Trophoblast cell (in vitro differentiated cells and primary cell): ENCODE measurements at regions not wholly inside any gene's neighbourhood (a gene's known extent, or its start where the extent isn't known, plus 50 kb on each side); places are given as distances from the start of the nearest gene placed in this dataset.

ENCODE experiments used
- DNase-seq, 2 donors: peaks; one replicate each; pipeline ENCODE4 v3.0.0-alpha.2; 2016
- H2AFZ ChIP-seq: 2 replicates; pipeline ENCODE4 v1.6.1; 2013; ENCODE audit warnings: low read length, moderate library complexity, mild to moderate bottlenecking; ENCODE audit not compliant: insufficient read depth, poor library complexity
- H2AK5ac ChIP-seq: 2 replicates; pipeline ENCODE4 v1.6.1; 2013; ENCODE audit warnings: mild to moderate bottlenecking, low read length
- H2BK120ac ChIP-seq: 2 replicates; pipeline ENCODE4 v1.6.1; 2013; ENCODE audit warnings: low read length, mild to moderate bottlenecking, moderate library complexity; ENCODE audit not compliant: insufficient read depth, poor library complexity
- H2BK12ac ChIP-seq: 2 replicates; pipeline ENCODE4 v1.6.1; 2013; ENCODE audit warnings: mild to moderate bottlenecking, low read length, moderate library complexity
- H2BK5ac ChIP-seq: 2 replicates; pipeline ENCODE4 v1.6.1; 2013; ENCODE audit warnings: low read length, low read depth, moderate library complexity, mild to moderate bottlenecking; ENCODE audit not compliant: poor library complexity
- H3K14ac ChIP-seq: 2 replicates; pipeline ENCODE4 v1.6.1; 2013; ENCODE audit warnings: mild to moderate bottlenecking, low read length
- H3K18ac ChIP-seq: 2 replicates; pipeline ENCODE4 v1.6.1; 2013; ENCODE audit warnings: mild to moderate bottlenecking, low read length
- H3K23ac ChIP-seq: 2 replicates; pipeline ENCODE4 v1.6.1; 2013; ENCODE audit warnings: low read length
- H3K27ac ChIP-seq: 2 replicates; pipeline ENCODE4 v1.5.1; 2013; ENCODE audit warnings: low read depth, mild to moderate bottlenecking, inconsistent platforms, low read length, moderate library complexity
- H3K27me3 ChIP-seq: 2 replicates; pipeline ENCODE4 v1.6.1; 2013; ENCODE audit warnings: inconsistent platforms, mild to moderate bottlenecking, low read length, moderate library complexity; ENCODE audit not compliant: insufficient read depth
- H3K36me3 ChIP-seq, 2 experiments: 1 replicate in 1 of 2; 2 replicates in 1 of 2; pipeline ENCODE4 v1.6.1; 2013; ENCODE audit warnings: low read length in 2 of 2, mild to moderate bottlenecking in 2 of 2, moderate library complexity in 1 of 2; ENCODE audit not compliant: insufficient read depth in 2 of 2, control insufficient read depth in 1 of 2
- H3K4ac ChIP-seq: 2 replicates; pipeline ENCODE4 v1.6.1; 2013; ENCODE audit warnings: low read depth, mild to moderate bottlenecking, low read length, moderate library complexity
- H3K4me1 ChIP-seq, 2 experiments: 1 replicate in 1 of 2; 2 replicates in 1 of 2; pipeline ENCODE4 v1.6.1; 2013; ENCODE audit warnings: low read length in 2 of 2, mild to moderate bottlenecking in 2 of 2, moderate library complexity in 1 of 2; ENCODE audit not compliant: insufficient read depth in 2 of 2, control insufficient read depth in 1 of 2
- H3K4me2 ChIP-seq: 2 replicates; pipeline ENCODE4 v1.6.1; 2013; ENCODE audit warnings: inconsistent platforms, mild to moderate bottlenecking, low read length, moderate library complexity
- H3K4me3 ChIP-seq: 2 replicates; pipeline ENCODE4 v1.5.1; 2013; ENCODE audit warnings: mild to moderate bottlenecking, low read depth, low read length, inconsistent platforms
- H3K79me1 ChIP-seq: one replicate; pipeline ENCODE4 v1.6.1; 2013; ENCODE audit warnings: low read length
- H3K79me2 ChIP-seq: 2 replicates; pipeline ENCODE4 v1.6.1; 2013; ENCODE audit warnings: low read length, mild to moderate bottlenecking; ENCODE audit not compliant: control insufficient read depth, insufficient read depth, poor library complexity
- H3K9ac ChIP-seq: 2 replicates; pipeline ENCODE4 v1.6.1; 2013; ENCODE audit warnings: mild to moderate bottlenecking, low read length
- H3K9me3 ChIP-seq: 2 replicates; pipeline ENCODE4 v1.6.1; 2013; ENCODE audit warnings: low read depth, mild to moderate bottlenecking, control low read depth, inconsistent platforms, low read length; ENCODE audit not compliant: insufficient read depth
- H4K12ac ChIP-seq: 2 replicates; pipeline ENCODE4 v1.6.1; 2013; ENCODE audit warnings: low read depth, mild to moderate bottlenecking, low read length, moderate library complexity
- H4K8ac ChIP-seq: 2 replicates; pipeline ENCODE4 v1.6.1; 2013; ENCODE audit warnings: low read depth, mild to moderate bottlenecking, low read length, moderate library complexity
- H4K91ac ChIP-seq: one replicate; pipeline ENCODE4 v1.6.1; 2013; ENCODE audit warnings: low read depth, mild to moderate bottlenecking, low read length, moderate library complexity
- WGBS: extraction: QIAGEN DNeasy Blood & Tissue Kit; methylation state at CpG from one replicate; pipeline ENCODE4 v1.1.7; 2013; ENCODE audit warnings: missing lambda C conversion rate; ENCODE audit not compliant: insufficient read length, insufficient coverage; ENCODE audit errors: extremely low coverage; 5-methylcytosine and 5-hydroxymethylcytosine counted together

GRCh38 chr18:41899535-41899934, 55.5 kb upstream of the PIK3C3 start:
- H2AK5ac ChIP-seq, result no peak overlapping the region
- no CpG with 5 or more reads among the region's 2 CpGs for WGBS

GRCh38 chr18:41893432-41893831, 61.6 kb upstream of the PIK3C3 start:
- Histone ChIP-seq H2AK5ac (no peak overlapping the region), H3K36me3 (no peaks in the 10 kb centered on the region), H3K27ac (no peak overlapping the region)

More at GRCh38 chr18:41899535-41899934, 55.5 kb upstream of the PIK3C3 start:
- Histone ChIP-seq H2BK120ac (no peak overlapping the region), H3K23ac (no peak overlapping the region), H3K4me2 (no peak overlapping the region), H4K8ac (no peak overlapping the region), H3K4ac (no peak overlapping the region), H3K79me1 (no peaks in the 10 kb centered on the region), H3K79me2 (no peaks in the 10 kb centered on the region), H2BK12ac (no peak overlapping the region), H3K14ac (no peak overlapping the region), H4K91ac (no peak overlapping the region), H3K9me3 (peaks cover 2% of the 10 kb centered on the region), H3K9ac (no peak overlapping the region), H3K4me3 (no peak overlapping the region), H3K36me3 (no peaks in the 10 kb centered on the region), H2AFZ (no peak overlapping the region), H3K27ac (no peak overlapping the region), H4K12ac (no peak overlapping the region), H3K18ac (no peak overlapping the region), H2BK5ac (no peak overlapping the region), H3K4me1 (no peaks in the 10 kb centered on the region), H3K27me3 (no peaks in the 10 kb centered on the region)
- no peak for DNase-seq

GRCh38 chr18:41887100-41887499, 67.9 kb upstream of the PIK3C3 start:
- no peak overlapping the region for H3K4ac ChIP-seq
- no peak overlapping the region for H2BK120ac ChIP-seq
- H3K27me3 ChIP-seq, result no peaks in the 10 kb centered on the region
- H3K9me3 ChIP-seq, result no peaks in the 10 kb centered on the region
- no peak overlapping the region for H4K91ac ChIP-seq
- no peak overlapping the region for H4K12ac ChIP-seq
- H2AFZ ChIP-seq, result no peak overlapping the region
- no peak overlapping the region for H3K14ac ChIP-seq
- no peak overlapping the region for H2BK12ac ChIP-seq
- H3K36me3 ChIP-seq, result no peaks in the 10 kb centered on the region
- no peak overlapping the region for H3K4me3 ChIP-seq
- H3K9ac ChIP-seq, result no peak overlapping the region
- no peak for DNase-seq
- H3K4me1 ChIP-seq, result no peaks in the 10 kb centered on the region
- no peak overlapping the region for H2AK5ac ChIP-seq
- no peak overlapping the region for H3K18ac ChIP-seq
- H3K79me1 ChIP-seq, result no peaks in the 10 kb centered on the region
- H3K79me2 ChIP-seq, result no peaks in the 10 kb centered on the region
- WGBS, result no CpG with 5 or more reads among the region's 1 CpG
- no peak overlapping the region for H4K8ac ChIP-seq
- no peak overlapping the region for H3K23ac ChIP-seq
- H3K27ac ChIP-seq, result no peak overlapping the region
- no peak overlapping the region for H2BK5ac ChIP-seq
- H3K4me2 ChIP-seq, result no peak overlapping the region

More at GRCh38 chr18:41893432-41893831, 61.6 kb upstream of the PIK3C3 start:
- H3K9ac ChIP-seq, result no peak overlapping the region
- H3K4ac ChIP-seq, result no peak overlapping the region
- H3K4me1 ChIP-seq, result no peaks in the 10 kb centered on the region
- H2BK12ac ChIP-seq, result no peak overlapping the region
- no peak overlapping the region for H4K91ac ChIP-seq
- H2BK5ac ChIP-seq, result no peak overlapping the region
- H2BK120ac ChIP-seq, result no peak overlapping the region
- H3K4me3 ChIP-seq, result no peak overlapping the region
- H3K18ac ChIP-seq, result no peak overlapping the region
- no peak overlapping the region for H3K23ac ChIP-seq
- no peak for DNase-seq
- no peaks in the 10 kb centered on the region for H3K79me1 ChIP-seq
- H4K8ac ChIP-seq, result no peak overlapping the region
- H3K4me2 ChIP-seq, result no peak overlapping the region
- no peak overlapping the region for H2AFZ ChIP-seq
- no peaks in the 10 kb centered on the region for H3K27me3 ChIP-seq
- H3K9me3 ChIP-seq, result no peaks in the 10 kb centered on the region
- H3K79me2 ChIP-seq, result no peaks in the 10 kb centered on the region
- no peak overlapping the region for H4K12ac ChIP-seq
- no peak overlapping the region for H3K14ac ChIP-seq

- Histone ChIP-seq H3K4me2 (no peak overlapping the region), H3K9ac (no peak overlapping the region), H3K79me2 (no peaks in the 10 kb centered on the region), H2AK5ac (no peak overlapping the region), H4K8ac (no peak overlapping the region), H2AFZ (no peak overlapping the region), H4K91ac (no peak overlapping the region), H3K23ac (no peak overlapping the region), H2BK12ac (no peak overlapping the region), H3K14ac (no peak overlapping the region), H3K9me3 (no peaks in the 10 kb centered on the region), H3K4me1 (no peaks in the 10 kb centered on the region), H3K36me3 (no peaks in the 10 kb centered on the region), H3K27me3 (no peaks in the 10 kb centered on the region), H4K12ac (no peak overlapping the region), H3K4ac (no peak overlapping the region), H3K79me1 (no peaks in the 10 kb centered on the region), H2BK120ac (no peak overlapping the region), H3K27ac (no peak overlapping the region), H2BK5ac (no peak overlapping the region), H3K4me3 (no peak overlapping the region), H3K18ac (no peak overlapping the region)
- DNase-seq, result no peak
- WGBS, result no CpG with 5 or more reads among the region's 12 CpGs
Observed at GRCh38 chr18:41886126-41886807, 68.8 kb upstream of the PIK3C3 start.
